SK-N-SH (cell line): ENCODE measurements at regions not wholly inside any gene's neighbourhood (a gene's known extent, or its start where the extent isn't known, plus 50 kb on each side); places are given as distances from the start of the nearest gene placed in this dataset.

Source experiments
- CTCF ChIA-PET: fragments of 300-600, 350-600 bp; formaldehyde crosslinking; extraction: SDS; loops from one replicate; lab custom pipeline; 2021; lab: Yijun Ruan, JAX
- POLR2A ChIA-PET: fragments of 350-600 bp; sonication (Branson Sonifier 250); formaldehyde crosslinking; extraction: SDS; loops from one replicate; lab custom pipeline; 2020; ENCODE audit warnings: antibody characterized with exemption, inconsistent platforms; lab: Yijun Ruan, JAX
- DNase-seq: peaks from one replicate; pipeline ENCODE4 v3.0.0; 2012
- H2AFZ ChIP-seq: fragments of 200-600 bp; sonication (generic); 2 replicates; pipeline ENCODE4 v1.8.1; 2016; ENCODE audit warnings: antibody characterized with exemption, mild to moderate bottlenecking, low read depth
- H3F3A ChIP-seq: fragments of 200-600 bp; sonication (generic); replicated peaks from 2 replicates; pipeline ENCODE3; 2016; ENCODE audit warnings: antibody characterized with exemption, mild to moderate bottlenecking; ENCODE audit not compliant: insufficient read depth
- H3K27ac ChIP-seq, 2 experiments: fragments of 200-500 bp in 1 of 2; fragments of 200-600 bp in 1 of 2; sonication (Bioruptor generic) in 1 of 2; sonication (generic), shearing (Covaris generic) in 1 of 2; 2 replicates each; pipeline versions ENCODE4 v1.5.1 to v1.6.1; 2014 to 2016; ENCODE audit warnings: low read depth in 2 of 2, inconsistent platforms in 1 of 2, low read length in 1 of 2, mild to moderate bottlenecking in 1 of 2, mixed read lengths in 1 of 2
- H3K27me3 ChIP-seq: fragments of 200-600 bp; sonication (generic), shearing (Covaris generic); 2 replicates; pipeline ENCODE4 v1.6.1; 2016; ENCODE audit warnings: mixed run types; ENCODE audit not compliant: insufficient read depth
- H3K36me3 ChIP-seq, 2 experiments: fragments of 200-500 bp in 1 of 2; fragments of 200-600 bp in 1 of 2; sonication (Bioruptor generic) in 1 of 2; sonication (generic) in 1 of 2; replicated peaks in 1 of 2; 2 replicates each; pipeline versions ENCODE3 to v1.5.1; 2014 to 2016; ENCODE audit warnings: low read length in 1 of 2, mild to moderate bottlenecking in 1 of 2; ENCODE audit not compliant: insufficient read depth in 2 of 2, control insufficient read depth in 1 of 2
- H3K4me1 ChIP-seq, 2 experiments: fragments of 200-500 bp in 1 of 2; fragments of 200-600 bp in 1 of 2; sonication (Bioruptor generic) in 1 of 2; sonication (generic), shearing (Covaris generic) in 1 of 2; 2 replicates each; pipeline versions ENCODE4 v1.5.1 to v1.6.1; 2014 to 2016; ENCODE audit warnings: low read depth in 1 of 2, low read length in 1 of 2, mixed run types in 1 of 2; ENCODE audit not compliant: insufficient read depth in 2 of 2, control insufficient read depth in 1 of 2
- H3K4me2 ChIP-seq: fragments of 200-600 bp; sonication (generic), shearing (Covaris generic); 2 replicates; pipeline ENCODE4 v1.6.1; 2017; ENCODE audit warnings: mixed run types
- H3K4me3 ChIP-seq, 2 experiments: fragments of 200-500 bp in 1 of 2; fragments of 200-600 bp in 1 of 2; sonication (Bioruptor generic) in 1 of 2; sonication (generic), shearing (Covaris generic) in 1 of 2; 2 replicates each; pipeline versions ENCODE4 v1.5.1 to v1.8.1; 2014 to 2016; ENCODE audit warnings: low read depth in 2 of 2, inconsistent platforms in 1 of 2, low read length in 1 of 2, mild to moderate bottlenecking in 1 of 2, mixed read lengths in 1 of 2, moderate library complexity in 1 of 2
- H3K79me2 ChIP-seq: fragments of 200-600 bp; sonication (generic); 2 replicates; pipeline ENCODE4 v1.8.1; 2017; ENCODE audit warnings: mild to moderate bottlenecking; ENCODE audit not compliant: insufficient read depth
- H3K9ac ChIP-seq: fragments of 200-600 bp; sonication (generic); 2 replicates; pipeline ENCODE4 v1.6.1; 2017; ENCODE audit warnings: mixed run types
- H3K9me2 ChIP-seq: fragments of 200-600 bp; sonication (generic); 2 replicates; pipeline ENCODE4 v1.6.1; 2017; ENCODE audit warnings: mixed run types
- H3K9me3 ChIP-seq: fragments of 200-600 bp; sonication (generic); 2 replicates; pipeline ENCODE4 v1.6.1; 2017; ENCODE audit warnings: mixed run types, mild to moderate bottlenecking, moderate library complexity
- H4K20me1 ChIP-seq: fragments of 200-600 bp; sonication (generic); 2 replicates; pipeline ENCODE4 v1.6.1; 2017; ENCODE audit warnings: mild to moderate bottlenecking, mixed run types; ENCODE audit not compliant: insufficient read depth
- CHD2 ChIP-seq: fragments of 150-350 bp; IDR thresholded peaks from 2 replicates; pipeline ENCODE4 v1.6.1; 2018; ENCODE audit warnings: low read length; ENCODE audit not compliant: partially characterized antibody
- CTCF ChIP-seq: fragments of 200-600 bp; sonication (generic); IDR thresholded peaks from 2 replicates; pipeline ENCODE4 v1.6.1; 2017; ENCODE audit warnings: antibody characterized with exemption, mild to moderate bottlenecking, moderate library complexity
- FOXM1 ChIP-seq: IDR thresholded peaks from 2 replicates; pipeline ENCODE4 v1.4.0; 2012; ENCODE audit warnings: low read depth, mild to moderate bottlenecking
- GABPA ChIP-seq: IDR thresholded peaks from 2 replicates; pipeline ENCODE4 v1.4.0; 2012; ENCODE audit warnings: low read depth, mild to moderate bottlenecking
- GATA2 ChIP-seq: sonication (generic); formaldehyde crosslinking; IDR thresholded peaks from 2 replicates; pipeline ENCODE4 v1.5.0; 2020; ENCODE audit warnings: mild to moderate bottlenecking, missing genetic modification reagents
- JUND ChIP-seq: IDR thresholded peaks from 2 replicates; pipeline ENCODE4 v1.4.0; 2012
- MAX ChIP-seq: IDR thresholded peaks from 2 replicates; pipeline ENCODE4 v1.4.0; 2012; ENCODE audit warnings: low read depth
- MEF2A ChIP-seq: IDR thresholded peaks from 2 replicates; pipeline ENCODE4 v1.4.0; 2012; ENCODE audit warnings: low read depth, borderline replicate concordance
- MXI1 ChIP-seq: IDR thresholded peaks from 2 replicates; pipeline ENCODE4 v1.6.1; 2012; ENCODE audit warnings: mild to moderate bottlenecking, low read depth, low read length, improper control_type of control experiment
- NRF1 ChIP-seq: IDR thresholded peaks from 2 replicates; pipeline ENCODE4 v1.6.1; 2012; ENCODE audit warnings: low read depth, mild to moderate bottlenecking, low read length
- POLR2AphosphoS5 ChIP-seq: IDR thresholded peaks from 2 replicates; pipeline ENCODE4 v1.6.1; 2012; ENCODE audit warnings: low read depth, low read length
- RCOR1 ChIP-seq: fragments of 150-350 bp; IDR thresholded peaks from 2 replicates; pipeline ENCODE4 v1.6.1; 2017; ENCODE audit warnings: antibody characterized with exemption, low read length
- RFX5 ChIP-seq: IDR thresholded peaks from 2 replicates; pipeline ENCODE4 v1.6.1; 2012; ENCODE audit warnings: mild to moderate bottlenecking, improper control_type of control experiment, low read length
- SMC3 ChIP-seq: IDR thresholded peaks from 2 replicates; pipeline ENCODE4 v1.6.1; 2012; ENCODE audit warnings: low read depth, low read length, improper control_type of control experiment
- TAF1 ChIP-seq: IDR thresholded peaks from 2 replicates; pipeline ENCODE4 v1.6.1; 2012; ENCODE audit warnings: low read depth, mild to moderate bottlenecking, low read length, moderate library complexity, borderline replicate concordance
- TEAD4 ChIP-seq: IDR thresholded peaks from 2 replicates; pipeline ENCODE4 v1.4.0; 2012; ENCODE audit warnings: mild to moderate bottlenecking, borderline replicate concordance; ENCODE audit not compliant: insufficient read depth
- USF1 ChIP-seq: IDR thresholded peaks from 2 replicates; pipeline ENCODE4 v1.4.0; 2012; ENCODE audit warnings: low read depth, borderline replicate concordance
- USF2 ChIP-seq: fragments of 150-350 bp; IDR thresholded peaks from 2 replicates; pipeline ENCODE4 v1.6.1; 2017; ENCODE audit warnings: antibody characterized with exemption, low read length, low read depth, borderline replicate concordance
- WGBS: methylation state at CpG from one replicate; pipeline ENCODE4 v1.1.6; 2017; ENCODE audit warnings: low lambda C conversion rate; 5-methylcytosine and 5-hydroxymethylcytosine counted together

- H3K9me2 ChIP-seq, result no peaks in the 10 kb centered on the region; the same call in 1 of the 2 replicates
- 8% methylated on average over 1 of the region's 1 CpG for WGBS
- no peak for DNase-seq
- H3K9me3 ChIP-seq, result no peaks in the 10 kb centered on the region
- H4K20me1 ChIP-seq, result no peaks in the 10 kb centered on the region
- H3K4me2 ChIP-seq, result no peak overlapping the region
- no peak overlapping the region for H3K27ac ChIP-seq
- H2AFZ ChIP-seq, result no peak overlapping the region
- H3K4me1 ChIP-seq, result 0 out of 4 replicates have a peak, but pooled peaks cover 0 to 5% of the 10 kb centered on the region in 2 experiments
- H3K9ac ChIP-seq, result no peak overlapping the region
- no peaks in the 10 kb centered on the region for H3K36me3 ChIP-seq
- CTCF ChIA-PET, result interaction anchor here (0.5 kb wide), 1 partner anchor 197 kb away, joined by 4 read pairs; no protein-coding TSS in a partner anchor
- no peaks in the 10 kb centered on the region for H3F3A ChIP-seq
- H3K27me3 ChIP-seq, result no peaks in the 10 kb centered on the region
- H3K79me2 ChIP-seq, result no peaks in the 10 kb centered on the region
- POLR2A ChIA-PET, result no interaction called here
- no peak overlapping the region for H3K4me3 ChIP-seq
- TF ChIP-seq SMC3 (no peak), TAF1 (no peak), CHD2 (no peak), FOXM1 (no peak), TEAD4 (no peak), GATA2 (CRISPR knock-in tag) (no peak), POLR2AphosphoS5 (no peak), MXI1 (no peak), USF2 (no peak), JUND (no peak), GABPA (no peak), RCOR1 (no peak), CTCF (no peak), MEF2A (no peak), RFX5 (no peak), USF1 (no peak), NRF1 (no peak), MAX (no peak)
Observed at GRCh38 chr6:84975316-84975715, 210.9 kb upstream of the TBX18 start.
